ENCODE measurements at regions not wholly inside any gene's neighbourhood (a gene's known extent, or its start where the extent isn't known, plus 50 kb on each side); places are given as distances from the start of the nearest gene placed in this dataset.

GRCh38 chr4:115834441-115834840 is 721.0 kb upstream of the NDST4 start:
- TF ChIP-seq CTCF (IDR thresholded peaks at IDR 0.05) (no peak), ZFX (IDR thresholded peaks at IDR 0.05; ENCODE audit: borderline replicate concordance) (no peak)

Data from 22Rv1 (cell line).